ENCODE measurements at regions not wholly inside any gene's neighbourhood (a gene's known extent, or its start where the extent isn't known, plus 50 kb on each side); places are given as distances from the start of the nearest gene placed in this dataset.
A peak's percentile ranks its signal among the peaks of the same experiment; 100 is the strongest.
"Not testable (repeated sequence)": the region's sequence is repeated elsewhere in the genome, so short reads cannot be mapped to it uniquely, and the experiment has no call there.

DNA sequence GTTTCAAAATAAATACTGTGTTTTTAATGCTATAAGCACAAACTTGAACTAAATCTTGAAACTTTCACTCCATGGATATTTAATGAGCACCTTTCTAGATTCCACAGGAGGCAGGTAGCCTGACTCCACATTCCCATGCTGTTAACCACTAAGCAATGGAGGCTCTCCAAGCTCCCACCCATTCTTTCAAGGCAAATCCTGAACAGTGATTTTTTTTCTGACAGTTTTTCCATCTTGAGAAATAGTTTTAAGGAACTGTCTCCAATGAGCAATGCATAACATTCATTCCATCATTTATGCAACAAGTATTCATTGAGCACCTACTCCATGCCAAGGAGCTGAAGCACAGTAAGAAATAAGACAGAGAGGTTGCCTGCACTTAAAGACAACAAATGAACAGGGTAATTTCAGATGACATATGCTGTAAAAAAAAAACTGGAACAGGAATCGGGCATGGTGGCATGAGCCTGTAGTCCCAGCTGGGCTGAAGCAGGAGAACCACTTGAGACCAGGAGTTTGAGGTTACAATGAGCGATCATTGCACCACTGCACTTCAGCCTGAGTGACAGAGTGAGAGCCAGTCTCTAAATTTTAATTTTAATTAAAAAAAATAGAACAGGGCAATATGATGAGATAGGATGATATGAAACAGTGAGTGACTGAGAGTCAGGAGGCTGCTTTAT, 102.3 kb upstream of the CPSF6 start:
- DNase-seq = no peak

DNA sequence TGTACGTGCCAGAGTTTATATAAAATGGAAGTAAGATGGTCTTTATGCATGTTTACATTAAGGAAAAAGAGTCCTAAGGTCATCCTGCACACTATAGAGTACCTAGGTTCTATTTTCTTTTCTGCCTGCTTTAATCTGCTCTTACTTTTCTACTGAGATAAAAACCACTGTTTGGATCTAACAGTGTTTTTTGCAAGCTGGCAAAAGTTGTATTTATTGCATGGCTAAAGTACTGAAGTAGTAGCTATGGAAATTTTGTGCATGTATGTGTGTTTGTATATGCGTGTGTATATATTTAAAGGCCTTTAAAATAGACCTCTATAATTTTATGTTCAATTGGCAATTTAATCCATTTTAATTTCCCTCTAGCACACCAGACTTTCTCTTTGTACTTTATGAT, 98.3 kb upstream of the CPSF6 start:
- no peak for DNase-seq

DNA sequence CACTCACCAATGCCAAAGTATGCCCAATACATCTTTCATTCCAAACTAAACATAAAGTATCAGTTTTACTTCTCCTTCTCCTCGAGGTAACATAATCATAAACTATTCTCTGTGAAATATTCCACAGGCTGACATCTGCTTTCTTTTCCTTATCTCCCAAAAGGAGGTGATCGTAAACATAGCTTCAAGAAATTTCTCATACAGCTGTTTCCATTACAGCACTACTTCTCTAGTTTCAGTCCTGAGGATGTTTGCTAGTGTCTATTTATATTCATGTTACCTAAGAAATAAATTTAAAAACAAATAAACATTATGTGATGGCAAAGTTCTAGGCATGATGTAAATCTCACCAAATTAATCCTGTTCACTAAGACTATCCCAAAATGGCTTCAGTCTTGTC, 90.1 kb upstream of the CPSF6 start:
- no peak for DNase-seq

DNA sequence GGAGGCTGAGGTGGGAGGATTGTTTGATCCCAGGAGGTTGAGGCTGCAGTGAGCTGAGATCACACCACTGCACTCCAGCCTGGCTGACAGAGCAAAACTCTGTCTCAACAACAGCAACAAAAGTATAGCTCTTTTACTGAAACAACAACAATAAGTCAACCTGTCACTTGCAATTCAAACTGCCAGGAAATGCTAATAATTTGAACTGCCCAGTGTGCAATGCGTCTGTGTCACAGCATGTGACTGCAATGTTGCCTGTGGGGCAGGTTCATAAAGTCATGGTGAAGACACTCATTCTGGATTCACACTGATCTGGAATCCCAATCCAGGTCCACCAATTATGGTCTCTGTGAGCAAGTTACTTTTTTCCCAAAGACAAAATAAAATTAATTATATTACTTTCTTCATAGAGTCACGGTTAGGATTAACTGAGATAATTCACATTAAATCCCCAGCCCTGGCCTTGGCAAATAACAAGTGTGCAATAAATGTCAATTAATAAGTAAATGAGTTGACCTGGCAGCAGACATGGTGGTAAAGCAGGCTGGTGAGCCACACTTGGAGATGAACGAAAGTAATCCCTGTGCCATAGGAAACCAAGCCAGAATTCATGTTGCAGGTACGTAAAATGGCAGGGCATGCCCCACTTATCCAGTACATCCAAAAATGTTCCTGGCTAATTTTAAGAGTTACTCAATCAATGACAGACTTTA, 89.1 kb upstream of the CPSF6 start:
- no peak for DNase-seq

DNA sequence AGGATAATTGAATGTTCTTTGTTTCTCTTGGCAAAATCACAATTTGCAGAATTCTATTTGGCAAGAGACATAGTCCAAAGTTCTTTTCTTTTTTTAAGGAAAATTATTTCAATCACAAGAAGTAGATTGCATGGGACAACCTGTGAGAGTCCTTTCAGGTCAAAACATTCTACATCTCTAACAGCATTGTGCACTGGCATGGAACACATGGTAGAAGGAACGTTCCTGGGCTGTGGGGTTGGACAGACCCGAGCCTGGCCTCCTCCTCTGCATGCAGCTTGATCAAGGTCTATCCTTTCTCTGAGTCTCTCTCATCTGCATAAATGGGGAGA, 88.6 kb upstream of the CPSF6 start:
- DNase-seq = no peak

DNA sequence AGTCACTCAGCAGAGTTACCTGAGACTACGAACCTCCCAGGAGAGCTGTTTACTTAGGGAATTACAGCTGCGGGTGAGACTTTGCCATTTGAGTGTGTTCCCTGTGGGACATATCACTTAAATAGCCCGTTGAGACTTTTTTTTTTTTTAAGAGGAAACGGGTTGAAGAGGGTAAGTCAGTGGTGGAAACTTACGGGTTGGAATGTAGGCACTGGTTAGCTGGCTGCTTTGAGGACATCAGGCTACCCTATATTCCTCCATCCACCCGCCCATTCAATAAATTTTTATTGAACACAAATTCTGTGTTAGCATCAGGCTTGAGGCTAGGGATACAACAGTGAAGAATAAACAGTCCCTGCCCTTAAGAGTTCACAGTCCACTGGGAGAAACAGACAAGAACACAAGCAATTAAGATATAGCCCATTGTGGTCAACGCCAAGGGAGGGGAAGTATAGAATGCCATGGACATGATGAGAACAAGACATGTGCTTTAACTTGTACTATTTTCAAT, 88.1 kb upstream of the CPSF6 start:
- no peak for DNase-seq

DNA sequence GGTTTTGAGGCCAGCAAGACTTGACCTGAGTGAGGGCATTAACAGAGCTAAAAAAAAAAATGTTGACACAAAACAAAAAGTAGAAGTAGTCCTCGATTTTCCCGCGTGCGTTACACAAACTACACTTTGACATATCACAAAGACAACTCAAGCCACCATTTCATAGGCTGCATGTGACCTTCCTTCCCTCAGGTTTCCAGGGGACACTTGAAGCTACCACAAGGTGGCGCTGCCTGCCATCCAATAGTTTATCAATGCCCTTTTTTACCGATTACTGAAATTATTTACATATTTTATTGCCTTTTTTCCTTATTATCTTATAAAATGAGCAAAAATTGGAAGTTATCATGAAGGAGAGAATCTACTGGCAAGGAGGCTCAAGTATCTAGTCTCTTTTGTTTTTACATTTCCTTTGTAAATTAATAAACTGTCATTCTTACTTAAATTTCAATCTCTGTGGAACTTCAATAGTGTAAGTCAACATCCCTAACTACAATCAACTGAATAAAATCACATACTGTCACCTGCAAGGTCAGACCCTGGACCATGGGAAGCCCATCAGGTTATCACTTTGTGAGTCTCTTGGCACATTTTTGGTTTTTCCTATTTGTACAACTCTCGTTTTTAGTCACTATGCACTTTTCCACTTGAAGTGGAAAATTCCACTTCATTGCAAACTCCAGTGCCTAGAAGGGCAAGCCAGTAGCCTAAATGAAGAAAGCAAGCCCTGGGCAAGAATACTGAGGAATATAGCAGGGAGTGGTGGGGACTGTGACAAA, 84.6 kb upstream of the CPSF6 start:
- DNase-seq = peak; percentile 32

DNA sequence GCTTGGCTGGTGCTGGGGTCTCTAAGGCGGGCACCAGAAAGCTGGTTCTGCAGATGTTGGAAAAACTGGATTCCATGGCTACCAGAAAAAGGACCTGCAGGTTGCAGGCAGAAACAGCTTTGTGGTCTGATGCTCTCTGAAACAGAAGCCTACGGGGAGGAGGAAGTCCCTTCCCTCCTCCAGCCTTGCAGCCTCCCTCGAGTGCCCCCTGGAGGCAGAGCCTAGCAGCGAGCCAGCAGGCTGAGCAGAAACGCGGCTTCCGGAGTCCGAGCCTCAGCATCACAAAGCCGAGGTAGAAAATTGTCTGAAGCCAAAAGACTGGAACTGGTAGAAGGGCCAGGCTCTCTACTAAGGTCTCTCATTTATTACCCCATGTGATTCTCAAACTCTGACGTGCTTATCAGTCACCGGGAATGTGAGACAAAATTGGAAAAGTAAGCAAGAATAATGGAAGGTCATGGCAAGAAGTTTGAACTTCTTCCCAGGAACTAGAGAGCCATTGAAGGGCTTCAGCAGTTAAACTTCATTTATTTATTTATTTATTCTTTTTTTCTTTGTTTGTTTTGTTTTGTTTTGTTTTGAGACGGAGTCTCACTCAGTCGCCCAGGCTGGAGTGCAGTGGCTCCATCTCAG, 82.2 kb upstream of the CPSF6 start:
- peak; percentile 62 for DNase-seq

DNA sequence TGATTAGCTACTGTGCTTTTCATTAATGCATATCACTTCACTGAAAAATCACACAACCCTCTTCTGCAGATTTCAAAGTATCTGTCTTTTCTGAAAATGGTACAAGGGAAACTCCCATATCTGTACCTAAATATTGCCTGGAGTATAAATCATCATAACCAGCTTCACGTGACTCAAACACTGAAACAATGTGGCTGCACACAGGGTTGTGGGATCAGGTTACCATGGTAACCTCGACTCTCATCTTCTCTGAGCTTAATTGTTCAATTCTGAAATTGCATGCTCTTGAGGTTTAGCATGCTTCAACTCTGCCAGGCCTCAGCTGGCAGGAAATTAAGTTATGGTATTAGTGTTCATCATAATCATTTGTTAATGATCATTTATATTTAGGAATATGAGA, 77.5 kb upstream of the CPSF6 start:
- DNase-seq = no peak

DNA sequence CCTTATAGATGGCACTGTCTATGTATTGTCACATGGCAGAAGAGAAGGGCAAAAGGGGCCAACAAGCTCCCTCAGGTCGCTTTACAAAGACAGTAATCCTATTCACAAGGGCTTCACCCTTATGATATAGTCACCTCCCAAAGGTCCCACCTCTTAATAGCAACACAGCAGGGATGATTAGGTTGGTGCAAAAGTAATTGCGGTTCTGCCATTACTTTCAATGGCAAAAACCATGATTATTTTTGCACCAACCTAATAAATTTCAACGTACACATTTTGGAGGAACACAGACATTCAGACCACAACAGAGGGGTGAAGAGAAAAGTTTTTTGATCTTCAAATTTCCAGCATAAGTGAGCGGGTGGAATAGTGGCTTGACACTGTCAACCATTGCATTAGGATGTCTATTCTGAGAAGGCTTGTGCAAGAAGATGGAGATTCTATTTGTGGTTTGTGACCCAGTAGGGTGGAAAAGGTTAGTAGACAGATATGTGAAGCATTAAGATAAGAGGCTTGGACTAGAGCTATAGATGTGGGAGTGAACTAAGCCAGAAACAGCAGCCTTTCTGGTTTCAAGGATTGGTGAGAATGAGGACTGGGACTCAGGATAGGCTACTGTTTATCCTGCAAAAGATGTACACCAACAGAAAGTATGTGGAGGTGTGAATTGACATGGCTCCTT, 75.5 kb upstream of the CPSF6 start:
- no peak for DNase-seq

DNA sequence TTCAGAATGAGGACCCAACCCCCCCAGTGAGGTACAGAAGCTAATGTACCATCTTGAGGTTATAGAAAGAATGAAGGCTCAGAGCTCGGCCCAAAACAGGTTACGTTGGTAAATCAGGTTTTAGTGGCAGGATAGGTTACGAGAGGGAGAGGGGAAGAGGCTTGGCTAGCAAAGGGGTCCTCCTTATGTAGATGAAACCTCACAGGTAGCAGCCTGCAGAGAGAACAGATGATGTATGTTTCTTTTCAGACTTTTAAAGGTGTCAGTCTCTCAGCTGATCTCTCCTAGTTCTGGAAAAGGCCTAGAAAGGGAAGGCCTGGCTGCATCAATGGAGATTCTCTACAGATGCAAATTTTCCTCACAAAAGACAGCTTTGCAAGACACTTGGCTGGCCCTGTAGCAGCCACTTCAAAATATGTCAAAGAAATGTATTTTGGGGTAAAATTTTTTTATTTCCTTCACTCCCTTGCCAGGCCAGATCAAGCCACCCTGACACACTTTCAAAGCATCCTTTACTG, 71.7 kb upstream of the CPSF6 start:
- no peak for DNase-seq

DNA sequence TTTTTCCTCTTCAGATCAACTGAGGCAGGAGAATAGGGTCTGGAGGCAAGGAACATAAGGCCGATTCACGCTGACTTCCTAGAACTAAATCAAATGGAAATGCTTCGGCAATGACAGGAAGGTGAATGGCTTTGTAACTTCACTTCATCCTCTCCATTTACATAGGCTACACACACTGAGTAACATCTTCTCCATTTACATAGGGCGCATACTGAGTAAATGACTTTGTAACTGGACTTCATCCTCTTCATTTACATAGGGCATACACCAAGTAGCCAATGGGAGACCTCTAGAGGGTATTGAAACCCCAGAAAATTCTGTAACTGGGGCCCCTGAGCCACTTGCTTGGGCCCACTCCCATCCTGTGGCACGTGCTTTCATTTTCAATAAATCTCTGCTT, 71.0 kb upstream of the CPSF6 start:
- no peak for DNase-seq

DNA sequence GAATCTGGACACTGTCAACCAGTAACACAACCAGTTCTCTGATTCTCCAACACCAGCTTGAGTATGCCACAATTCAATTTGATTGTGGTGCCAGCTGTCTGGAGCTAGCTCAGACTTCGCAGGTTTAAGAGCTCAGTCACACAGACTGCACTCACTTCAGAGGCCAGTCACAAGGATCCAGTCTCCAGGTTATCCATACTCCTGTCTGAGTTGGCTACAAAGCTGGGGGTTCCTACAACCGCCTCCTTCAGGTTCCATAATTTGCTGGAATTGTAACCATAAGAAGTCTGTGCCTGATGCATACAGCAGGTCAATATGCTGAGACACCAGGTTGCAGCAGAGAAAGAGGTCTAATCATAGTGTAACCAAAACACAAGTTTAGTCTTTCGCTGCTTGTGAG, 70.5 kb upstream of the CPSF6 start:
- DNase-seq = no peak

DNA sequence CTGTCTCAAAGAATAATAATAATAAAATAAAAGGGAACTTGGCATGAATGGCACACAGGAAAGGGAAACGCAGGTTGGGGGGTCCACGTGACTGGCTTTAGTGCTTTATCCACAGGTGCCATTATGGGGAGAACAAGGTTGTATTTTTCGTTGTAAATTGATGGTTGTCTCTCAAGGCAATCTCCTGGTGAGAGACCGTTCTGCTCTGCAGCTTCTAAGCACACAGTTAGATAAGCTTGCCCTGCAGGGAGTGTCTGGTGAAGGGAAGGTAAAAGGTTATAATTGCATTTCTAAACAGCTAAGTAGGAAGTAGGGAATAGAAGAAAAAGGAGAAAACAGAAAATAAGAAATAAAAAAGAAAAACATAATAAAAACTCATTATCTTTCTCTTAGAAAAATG, 69.1 kb upstream of the CPSF6 start:
- DNase-seq = no peak

DNA sequence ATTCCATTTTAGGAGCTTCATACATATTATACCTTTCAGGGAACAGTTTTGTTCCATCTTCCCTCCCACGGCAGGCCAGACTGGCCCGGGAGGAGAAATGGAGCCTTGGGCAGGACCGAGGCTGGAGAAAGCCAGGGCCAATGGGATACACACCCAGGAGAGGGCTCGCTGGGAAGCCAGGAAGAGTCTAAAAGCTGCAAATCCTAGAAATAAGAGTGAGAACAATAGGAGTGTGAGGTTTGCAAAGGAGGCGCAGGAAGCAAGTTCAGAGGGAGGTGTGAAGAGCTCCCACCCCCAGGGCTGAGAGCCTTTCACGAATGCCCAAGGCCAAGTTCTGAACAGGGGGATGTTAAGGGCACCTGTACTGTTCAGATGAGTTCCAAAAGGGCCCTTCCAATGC, 67.5 kb upstream of the CPSF6 start:
- no peak for DNase-seq

DNA sequence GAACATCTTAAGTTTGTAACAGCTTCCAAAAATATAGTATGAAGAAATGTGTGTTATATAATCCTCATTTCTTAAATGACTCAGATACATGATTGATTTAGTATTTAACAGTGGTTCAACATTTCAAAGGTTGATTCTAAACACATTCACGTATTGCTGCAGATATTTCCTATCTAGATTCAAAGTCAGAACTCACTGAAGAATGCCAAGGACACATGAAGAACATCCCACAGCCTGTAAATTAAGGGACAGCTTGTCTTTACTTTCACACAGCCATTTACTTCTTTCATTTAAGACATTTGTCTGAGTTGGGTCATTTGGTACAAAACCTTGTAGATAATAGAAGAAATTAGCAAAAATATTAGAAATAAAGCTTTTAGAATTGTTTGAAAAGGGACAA, 66.9 kb upstream of the CPSF6 start:
- DNase-seq = no peak

DNA sequence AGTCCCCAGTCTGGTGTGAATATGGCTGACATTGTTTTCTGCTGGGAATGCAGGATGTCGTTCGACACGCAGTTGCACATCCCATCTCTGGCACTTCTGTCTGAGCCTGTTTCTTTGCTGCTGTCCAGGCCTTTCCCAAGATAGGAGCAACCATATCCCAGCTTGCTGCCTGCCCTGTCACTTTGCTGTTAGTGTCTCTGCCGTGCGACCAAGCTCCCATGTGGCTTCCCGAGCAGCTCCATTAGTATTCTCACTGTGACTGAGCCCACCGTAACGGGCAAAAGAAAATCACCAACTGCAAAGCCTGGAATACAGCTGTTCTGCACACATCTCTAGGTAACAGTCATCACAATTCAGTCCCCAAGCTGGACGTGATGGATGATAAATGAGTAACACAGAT, 66.0 kb upstream of the CPSF6 start:
- DNase-seq = no peak

DNA sequence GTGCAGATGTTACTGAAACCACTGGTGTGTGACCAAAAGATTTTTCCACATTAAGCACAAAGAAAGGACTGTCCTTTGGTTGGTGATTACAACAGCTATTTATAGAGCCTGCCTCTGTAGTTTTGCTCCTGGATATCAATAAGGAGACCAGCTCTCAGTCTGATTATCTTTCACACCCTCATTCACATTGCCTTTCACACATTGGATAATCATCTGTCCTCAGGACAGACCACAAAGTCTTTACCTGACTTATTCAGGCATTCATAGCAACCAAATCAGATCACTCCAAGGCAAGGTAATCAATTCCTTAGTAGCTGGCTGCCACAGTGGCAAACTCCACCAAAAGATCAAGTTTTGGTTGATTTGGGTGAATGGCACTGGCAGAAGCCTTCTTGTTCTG, 59.6 kb upstream of the CPSF6 start:
- no peak for DNase-seq

DNA sequence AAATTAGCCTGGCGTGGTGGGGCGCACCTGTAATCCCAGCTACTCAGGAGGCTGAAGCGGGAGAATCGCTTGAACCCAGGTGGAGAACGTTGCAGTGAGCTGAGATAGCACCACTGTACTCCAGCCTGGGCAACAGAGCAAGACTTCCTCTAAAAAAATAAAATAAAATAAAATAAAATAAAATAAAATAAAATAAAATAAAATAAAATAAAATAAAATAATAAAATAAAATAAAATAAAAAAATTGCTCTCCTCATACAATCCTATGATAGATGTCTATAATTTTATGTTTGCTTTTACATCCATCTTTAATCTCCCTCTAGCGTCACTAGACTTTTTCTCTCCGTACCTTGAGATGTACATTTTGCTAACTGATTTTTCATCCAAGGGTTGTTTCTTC, 51.8 kb upstream of the CPSF6 start:
- not testable (repeated sequence) for DNase-seq

DNA sequence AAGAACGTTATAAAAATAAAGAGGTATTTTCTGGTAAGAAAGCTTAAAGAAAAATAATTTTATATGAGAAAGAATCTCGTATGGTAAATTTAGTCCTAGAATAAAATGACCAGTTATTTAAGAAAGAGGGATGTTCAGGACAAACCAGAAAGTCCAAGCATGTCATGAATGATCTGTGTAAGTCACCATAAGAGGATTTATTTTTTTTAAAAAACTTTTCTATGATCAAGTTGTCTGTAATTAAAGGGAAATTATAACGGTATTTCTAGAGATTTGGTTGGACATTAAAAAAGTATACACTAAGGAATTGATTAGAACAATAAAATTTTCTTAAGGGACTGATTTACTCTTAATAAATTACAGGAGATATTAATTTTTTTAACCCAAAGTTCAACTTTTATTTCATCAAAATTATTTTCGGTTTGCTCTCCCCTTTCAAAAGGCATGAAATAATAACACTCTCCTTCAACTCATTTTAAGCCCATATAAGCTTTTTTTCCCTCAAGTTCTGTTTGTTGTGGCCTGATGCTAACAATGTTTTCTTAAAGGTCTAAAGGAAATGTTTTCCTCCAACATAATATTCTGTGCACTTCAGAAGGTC, 49.9 kb upstream of the CPSF6 start:
- no peak for DNase-seq
